Germinal center (tissue), 1 donor: ENCODE measurements at regions not wholly inside any gene's neighbourhood (a gene's known extent, or its start where the extent isn't known, plus 50 kb on each side); places are given as distances from the start of the nearest gene placed in this dataset.

Source experiments
- DNase-seq: peaks from one replicate; pipeline ENCODE4 v3.0.0; 2012; ENCODE audit warnings: mixed read lengths, low spot score

DNA sequence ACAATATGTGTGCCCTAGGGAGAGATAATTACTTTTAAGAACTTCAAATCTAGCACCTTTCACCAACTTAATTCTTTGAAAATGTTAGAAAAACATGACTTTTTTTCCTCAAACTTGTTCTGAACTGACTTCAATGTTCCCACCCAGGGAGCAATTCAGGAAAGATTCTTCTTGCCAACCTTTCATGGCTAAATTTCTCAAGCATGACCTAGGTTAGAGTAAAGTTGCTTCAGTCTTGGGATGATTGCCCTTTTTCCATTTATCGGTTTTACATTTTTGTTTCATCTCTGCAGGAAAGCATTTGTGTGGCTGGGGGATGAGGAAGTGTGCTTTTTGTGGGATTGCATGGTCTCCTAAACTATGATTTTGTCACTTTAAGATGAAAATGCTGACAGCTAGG, 647.7 kb downstream of the LTN1 start:
- no peak for DNase-seq

DNA sequence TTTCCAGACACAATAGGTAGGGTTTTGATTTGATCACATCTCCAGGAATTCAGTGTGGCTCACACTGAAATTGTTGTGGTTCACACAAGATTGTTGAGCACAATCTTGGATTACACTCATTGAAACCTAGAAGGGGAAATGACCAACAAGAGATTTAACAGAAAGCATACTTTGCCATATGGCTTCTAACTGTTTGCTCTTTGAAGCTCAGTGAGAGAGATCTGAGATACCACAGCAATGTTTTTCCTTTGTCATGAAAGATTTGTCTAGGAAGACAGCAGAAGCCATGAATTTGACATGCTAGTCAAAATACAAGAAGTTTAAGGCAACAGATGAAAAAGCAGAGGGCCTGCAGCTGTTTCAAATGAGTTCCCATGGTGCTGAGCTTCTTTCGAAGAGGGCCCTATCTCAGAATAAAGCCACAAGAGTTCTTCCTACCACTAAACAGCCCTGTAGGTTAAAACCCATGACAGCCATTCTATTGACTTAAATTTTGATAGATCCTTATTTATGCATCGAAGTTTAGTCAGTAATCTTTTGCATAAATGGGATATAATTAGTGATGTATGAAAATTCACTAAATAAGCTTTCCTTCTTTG, 650.4 kb downstream of the LTN1 start:
- DNase-seq = no peak

DNA sequence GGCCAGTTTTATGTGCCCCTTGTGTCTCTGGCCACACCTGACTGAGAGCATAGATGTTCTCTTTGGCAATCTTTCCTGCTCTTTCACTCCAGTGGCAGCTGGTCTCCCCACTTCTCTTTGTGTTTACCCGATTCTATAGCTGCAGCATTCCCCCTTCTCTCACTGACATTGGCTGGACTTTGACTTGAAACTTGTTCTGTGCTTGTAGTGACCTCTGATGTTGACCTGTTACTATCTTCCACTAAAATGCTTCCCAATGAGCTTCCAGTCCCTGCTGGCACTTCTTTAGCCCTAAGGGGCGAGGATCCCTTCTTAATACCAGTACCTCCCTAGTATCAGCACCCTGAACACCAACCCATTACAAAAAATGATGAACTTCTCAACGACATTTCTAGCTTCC, 653.3 kb downstream of the LTN1 start:
- DNase-seq = no peak

GRCh38 chr21:28338701-28339305, 653.9 kb downstream of the LTN1 start:
- DNase-seq = no peak

DNA sequence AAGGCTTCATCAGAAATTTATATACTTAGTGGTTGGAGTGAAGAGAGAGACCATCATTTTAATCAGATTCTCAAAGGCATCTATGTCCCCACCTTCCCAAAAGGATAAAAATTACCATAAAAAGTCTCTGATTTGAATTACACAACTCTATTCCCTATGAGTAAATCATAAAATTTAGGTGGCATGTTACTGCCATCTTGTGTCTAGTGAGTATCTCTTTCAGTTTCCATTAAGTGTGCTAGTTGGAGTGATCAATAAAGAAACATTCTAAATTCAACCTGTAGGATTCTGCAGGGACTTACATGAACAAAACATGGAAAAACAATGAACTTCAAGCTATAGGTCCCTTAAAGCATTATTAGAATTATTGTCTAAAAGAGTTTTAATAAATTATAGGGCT, 655.4 kb downstream of the LTN1 start:
- no peak for DNase-seq

DNA sequence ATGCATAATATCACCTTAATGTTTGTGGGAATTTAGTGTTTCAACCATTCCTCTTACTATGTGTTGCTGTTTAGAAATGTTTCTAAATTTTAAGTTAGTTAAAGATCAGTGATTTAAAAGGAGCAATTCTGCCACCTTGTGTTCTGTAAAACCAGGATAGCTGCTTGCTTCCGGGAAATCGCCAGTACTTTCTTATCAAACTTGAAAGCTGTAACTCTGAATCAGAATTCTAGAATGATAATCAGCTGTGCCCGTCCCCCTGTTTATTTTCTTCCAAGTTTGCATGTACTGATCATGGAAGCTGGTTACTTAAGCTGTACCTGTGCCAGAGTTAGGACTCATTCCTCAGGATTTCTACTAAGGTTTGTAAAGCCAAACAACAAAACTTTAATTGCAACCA, 656.4 kb downstream of the LTN1 start:
- DNase-seq = no peak

- DNase-seq = no peak
These were observed 658.3 kb downstream of the LTN1 start for GRCh38 chr21:28334407-28334806.

GRCh38 chr21:28333578-28334075, 659.0 kb downstream of the LTN1 start:
- no peak for DNase-seq

- DNase-seq = no peak
These were observed 659.9 kb downstream of the LTN1 start for GRCh38 chr21:28332796-28333195.

DNA sequence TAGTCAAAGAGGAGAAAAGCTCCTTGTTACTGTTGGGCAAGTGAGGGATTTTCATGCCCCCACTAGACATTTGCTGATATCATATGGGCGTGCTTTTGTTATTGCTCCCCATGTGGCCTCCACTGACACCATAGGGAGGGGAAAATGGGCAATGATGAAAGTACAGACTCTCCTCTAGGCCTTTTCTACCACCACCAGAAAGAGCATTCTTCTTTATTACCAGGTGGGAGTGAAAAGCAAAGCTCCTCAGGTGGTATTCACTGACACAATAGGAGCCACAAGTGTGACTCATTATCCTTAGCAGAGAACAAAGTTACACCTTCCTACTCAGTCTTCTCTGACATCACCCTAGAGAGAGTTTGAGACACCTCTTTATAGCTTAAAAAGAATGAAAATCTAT, 667.1 kb downstream of the LTN1 start:
- DNase-seq = no peak

DNA sequence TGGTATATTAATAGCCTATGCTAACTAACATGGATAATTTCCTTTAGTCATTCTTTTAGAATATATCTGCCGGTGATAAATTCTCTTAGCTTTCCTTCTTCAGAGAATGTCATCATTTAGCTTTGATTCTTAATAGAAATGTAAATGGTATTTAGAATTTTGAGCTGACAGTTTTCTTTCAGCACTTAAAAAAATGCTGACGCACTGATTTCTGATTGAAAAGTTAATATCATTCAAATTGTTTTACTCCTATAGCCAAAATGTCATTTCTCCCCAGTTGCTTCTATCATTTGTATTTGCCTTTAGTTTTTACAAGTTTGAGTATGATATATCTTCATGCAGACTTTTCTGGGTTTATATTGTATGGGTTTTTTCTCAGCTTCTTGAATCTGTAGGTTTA, 668.0 kb downstream of the LTN1 start:
- DNase-seq = no peak

DNA sequence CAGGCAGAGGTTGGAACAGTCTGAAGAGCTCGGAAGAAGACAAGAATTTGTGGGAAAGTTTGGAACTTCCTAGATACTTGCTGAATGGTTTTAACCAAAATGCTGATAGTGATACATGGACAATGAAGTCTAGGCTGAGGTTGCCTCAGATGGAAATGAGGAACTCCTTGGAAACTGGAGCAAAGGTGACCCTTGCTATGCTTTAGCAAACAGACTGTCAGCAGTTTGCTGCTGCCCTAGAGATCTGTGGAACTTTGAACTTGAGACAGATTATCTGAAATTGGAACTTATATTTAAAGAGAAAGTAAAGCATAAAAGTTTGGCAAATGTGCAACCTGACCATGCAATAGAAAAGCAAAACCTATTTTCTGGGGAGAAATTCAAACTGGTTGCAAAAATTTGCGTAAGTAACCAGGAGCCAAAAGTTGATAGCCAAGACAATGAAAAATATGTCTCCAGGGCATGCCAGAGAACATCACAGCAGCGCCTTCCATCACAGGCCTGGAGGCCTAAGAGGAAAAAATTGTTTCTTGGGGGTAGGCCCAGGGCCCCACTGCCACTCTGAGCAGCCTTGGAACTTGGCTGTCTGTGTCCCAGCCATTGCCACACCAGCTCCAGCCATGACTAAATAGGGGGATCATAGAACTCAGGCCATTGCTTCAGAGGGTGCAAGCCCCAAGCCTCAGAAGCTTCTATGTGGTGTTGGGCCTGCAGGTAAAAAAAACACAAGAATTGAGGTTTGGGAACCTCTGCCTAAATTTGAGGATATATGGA, 675.3 kb downstream of the LTN1 start:
- DNase-seq = no peak

GRCh38 chr21:28311411-28312190, 681.1 kb downstream of the LTN1 start:
- no peak for DNase-seq

- DNase-seq = no peak
These were observed 682.0 kb downstream of the LTN1 start for GRCh38 chr21:28310711-28311110.

- no peak for DNase-seq
These were observed 682.4 kb downstream of the LTN1 start for GRCh38 chr21:28310171-28310685.

- no peak for DNase-seq
These were observed 683.1 kb downstream of the LTN1 start for GRCh38 chr21:28309596-28309995.

DNA sequence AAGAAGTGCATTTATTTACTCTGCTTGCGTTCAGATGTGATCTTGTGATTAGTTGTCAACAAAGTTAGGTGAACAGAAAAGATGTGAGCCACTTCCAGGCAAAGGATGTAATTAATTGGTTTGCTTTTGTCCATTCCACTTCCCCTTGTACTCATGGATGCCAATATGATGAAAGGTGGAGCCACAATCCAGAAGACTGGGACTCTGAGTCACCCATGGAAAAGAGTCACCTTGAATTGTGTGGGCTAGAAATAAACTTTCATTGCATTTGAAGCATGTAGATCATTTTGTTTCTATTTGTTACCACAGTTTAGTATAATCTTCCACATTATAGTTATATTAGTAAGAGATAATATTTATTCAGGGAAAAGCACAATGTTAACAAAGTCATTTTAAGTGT, 684.2 kb downstream of the LTN1 start:
- no peak for DNase-seq

GRCh38 chr21:28299946-28300345, 692.7 kb downstream of the LTN1 start:
- DNase-seq = no peak

DNA sequence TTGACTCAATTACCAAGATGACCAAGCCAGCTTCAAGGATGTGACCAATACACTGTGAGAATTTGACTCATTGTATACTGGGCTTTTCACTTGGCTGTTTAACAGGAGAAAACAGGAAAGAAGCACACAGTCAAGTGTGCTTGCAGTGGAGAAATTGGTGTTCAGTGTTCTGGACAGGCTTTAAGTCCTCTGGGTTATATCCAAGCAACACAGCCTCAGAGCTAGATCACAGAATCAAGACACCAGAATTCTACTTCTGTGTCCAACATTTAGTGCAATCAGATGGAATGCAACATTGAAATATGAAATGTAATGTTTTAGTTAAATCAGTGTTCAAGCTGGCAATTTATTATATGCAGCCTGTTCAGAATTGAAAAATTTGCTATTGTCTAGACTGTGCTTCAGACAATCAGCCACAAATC, 694.4 kb downstream of the LTN1 start:
- no peak for DNase-seq

GRCh38 chr21:28294051-28294450, 698.6 kb downstream of the LTN1 start:
- no peak for DNase-seq

DNA sequence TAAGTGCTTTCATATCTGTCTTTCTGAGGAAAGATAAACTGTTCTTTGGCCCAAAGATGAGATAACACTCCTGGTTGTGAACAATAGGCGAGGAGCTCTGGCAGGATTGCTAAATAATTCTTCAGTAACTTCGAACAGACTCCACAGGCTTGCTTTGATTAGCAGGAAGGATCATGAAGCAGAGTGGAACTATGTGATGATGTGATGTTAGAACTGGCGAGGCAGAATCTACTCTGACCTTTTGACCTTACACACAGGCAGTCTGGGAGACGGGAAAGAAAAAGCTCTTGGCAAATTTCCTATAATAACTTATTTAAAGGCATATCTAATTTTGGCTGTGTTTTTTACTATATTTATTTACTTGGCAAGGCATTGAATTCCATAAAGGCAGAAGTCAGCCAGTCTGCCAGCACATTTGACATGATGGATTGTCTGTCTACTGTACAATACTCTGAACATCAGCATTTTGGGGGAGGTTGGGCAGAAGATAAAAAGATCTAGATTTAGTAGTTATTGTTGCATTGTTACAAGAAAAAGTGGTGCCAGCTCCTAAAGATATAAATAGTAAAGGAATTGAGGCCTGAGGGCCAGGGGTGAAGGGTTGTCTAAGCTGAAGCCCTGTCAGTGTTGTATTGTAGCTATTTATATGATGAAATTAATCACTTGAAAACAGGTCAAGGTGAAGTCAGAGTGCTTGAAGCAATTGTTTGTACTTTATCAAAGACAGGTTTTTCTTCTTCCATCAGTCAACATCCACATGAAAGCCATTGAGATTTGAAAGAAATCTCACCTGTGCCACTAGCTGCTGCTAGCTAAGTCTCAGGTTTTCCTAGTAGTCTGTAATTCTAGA, 708.8 kb downstream of the LTN1 start:
- no peak for DNase-seq
